OCI-LY1 (cell line): ENCODE measurements at regions not wholly inside any gene's neighbourhood (a gene's known extent, or its start where the extent isn't known, plus 50 kb on each side); places are given as distances from the start of the nearest gene placed in this dataset.

Experiments used
- CTCF ChIP-seq: fragments of 200-600 bp; sonication (generic), shearing (Covaris generic); IDR thresholded peaks from 2 replicates; pipeline ENCODE4 v1.5.1; 2017; ENCODE audit warnings: mild to moderate bottlenecking, antibody characterized with exemption, low read length, moderate library complexity, mixed read lengths
- EZH2 ChIP-seq: fragments of 200-600 bp; sonication (generic), shearing (Covaris generic); IDR thresholded peaks from 2 replicates; pipeline ENCODE4 v1.8.0; 2017; ENCODE audit warnings: borderline replicate concordance, mixed run types, mild to moderate bottlenecking, antibody characterized with exemption, low read length, moderate library complexity, mixed read lengths

- TF ChIP-seq CTCF (no peak), EZH2 (no peak)
Observed at GRCh38 chr16:86905302-86905701, 327.0 kb downstream of the FOXL1 start.
